ENCODE measurements at regions not wholly inside any gene's neighbourhood (a gene's known extent, or its start where the extent isn't known, plus 50 kb on each side); places are given as distances from the start of the nearest gene placed in this dataset.
A peak's percentile ranks its signal among the peaks of the same experiment; 100 is the strongest.
"Not testable (repeated sequence)": the region's sequence is repeated elsewhere in the genome, so short reads cannot be mapped to it uniquely, and the experiment has no call there.

DNA sequence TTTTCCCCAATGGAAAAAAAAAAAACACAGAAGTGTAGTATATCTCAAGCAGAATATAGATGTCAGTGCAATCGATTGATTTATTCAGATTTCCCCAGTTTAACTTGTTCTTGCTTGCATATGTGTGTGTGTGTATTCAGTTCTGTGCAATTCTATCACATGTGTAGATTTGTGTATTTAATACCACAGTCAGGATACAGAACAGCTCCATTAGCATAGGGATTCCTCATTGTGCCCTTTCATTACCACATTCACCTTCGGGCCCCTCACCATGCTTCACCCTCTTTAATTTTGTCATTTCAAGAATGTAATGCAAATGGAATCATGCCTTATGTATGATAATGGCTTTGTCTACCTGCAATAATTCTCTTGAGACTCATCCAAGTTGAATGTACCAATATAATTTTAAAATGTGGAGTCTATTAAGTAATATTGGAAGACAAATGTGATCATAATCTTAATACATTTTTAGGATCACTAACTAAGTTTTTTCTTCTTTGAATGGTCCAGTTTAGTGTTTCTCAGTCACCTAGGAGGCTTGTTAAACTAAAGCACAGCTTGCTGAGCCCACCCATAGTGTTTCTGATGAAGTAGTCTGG, 187.9 kb downstream of the TENT5A start:
- DNase-seq: no peak

GRCh38 chr6:81562169-81562568, 190.3 kb downstream of the TENT5A start:
- no peak for DNase-seq

DNA sequence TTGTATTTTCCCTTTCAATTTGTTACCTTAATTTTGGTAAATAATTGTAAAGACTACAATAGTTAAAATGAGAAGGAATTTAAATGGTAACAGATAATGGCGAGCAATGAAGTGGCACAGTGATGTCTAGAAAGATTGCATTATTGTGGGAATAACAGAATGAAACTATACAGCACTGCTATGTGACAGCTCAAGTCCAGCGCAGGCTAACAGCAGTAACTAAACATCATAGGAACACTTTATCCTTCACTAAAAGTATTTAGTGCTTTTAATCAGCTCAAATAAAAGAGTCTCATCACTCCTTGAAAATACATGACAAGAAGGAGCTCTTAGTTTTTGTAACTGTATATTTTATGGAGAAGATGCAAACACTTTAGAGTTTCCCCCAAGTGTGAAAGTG, 190.8 kb downstream of the TENT5A start:
- DNase-seq: no peak

DNA sequence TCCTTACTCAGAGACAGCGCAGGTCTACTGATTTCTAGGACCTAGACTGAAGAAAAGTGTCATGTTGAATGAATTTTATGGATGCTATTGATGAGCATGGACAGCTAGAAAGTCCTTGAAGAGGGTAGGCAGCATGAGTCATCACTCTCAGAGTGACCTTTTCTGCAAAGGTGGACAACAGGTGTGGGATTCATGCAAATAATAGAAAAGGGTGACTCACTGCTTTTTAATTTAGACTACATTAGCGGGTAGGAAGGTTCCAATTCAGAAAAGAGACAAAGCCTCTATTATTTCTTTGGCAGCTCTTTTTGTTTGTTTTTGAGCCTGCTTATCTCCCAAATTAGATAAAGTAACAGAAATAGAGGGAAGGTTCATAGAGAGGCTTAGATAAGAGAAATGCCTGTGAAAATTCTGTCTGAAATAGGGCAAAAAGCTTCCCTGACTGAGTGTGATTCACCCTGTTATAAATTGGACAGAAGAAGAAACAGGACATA, 191.4 kb downstream of the TENT5A start:
- no peak for DNase-seq

DNA sequence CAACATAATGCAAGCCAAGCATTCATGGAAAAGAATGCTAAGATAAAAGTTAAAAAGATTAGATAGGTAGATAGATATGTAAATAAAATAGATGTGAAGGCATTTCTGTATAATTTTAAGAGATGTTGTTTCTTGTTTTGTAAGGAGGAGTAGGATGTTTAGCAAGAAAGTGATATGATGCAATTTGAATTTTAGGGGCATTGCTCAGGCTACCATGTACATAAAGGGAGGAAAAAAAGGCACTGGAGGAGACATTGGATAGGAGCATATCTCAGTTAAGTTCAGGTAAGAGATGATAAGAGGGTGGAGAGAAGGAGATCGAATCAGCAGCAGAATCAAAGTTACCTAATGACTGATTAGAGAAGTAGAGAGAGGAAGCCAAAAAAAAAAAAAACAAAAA, 194.7 kb downstream of the TENT5A start:
- no peak for DNase-seq

DNA sequence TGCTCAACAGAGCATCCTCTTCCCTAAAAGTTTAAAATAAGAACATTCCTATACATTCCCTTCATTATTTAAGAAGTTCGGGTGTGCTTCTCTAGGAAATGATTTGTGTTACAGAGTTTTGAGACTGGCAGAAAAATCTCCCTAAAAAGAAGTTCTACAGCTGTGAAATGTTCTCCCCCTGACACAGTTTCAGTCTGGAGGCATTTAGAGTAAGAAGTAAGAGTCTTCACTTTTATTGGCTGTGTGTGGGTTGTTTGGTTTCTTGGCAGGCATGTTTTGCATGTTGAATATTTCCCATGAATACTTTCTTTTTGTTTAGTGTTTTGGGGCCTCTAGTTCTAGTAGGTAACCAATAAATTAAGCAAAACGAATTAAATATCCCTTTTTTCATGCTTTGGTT, 195.9 kb downstream of the TENT5A start:
- peak in 3 of 58 donors; percentile 1 to 29 (median 2) for DNase-seq

- no peak for DNase-seq
Observed at GRCh38 chr6:81553216-81553615, 199.3 kb downstream of the TENT5A start.

DNA sequence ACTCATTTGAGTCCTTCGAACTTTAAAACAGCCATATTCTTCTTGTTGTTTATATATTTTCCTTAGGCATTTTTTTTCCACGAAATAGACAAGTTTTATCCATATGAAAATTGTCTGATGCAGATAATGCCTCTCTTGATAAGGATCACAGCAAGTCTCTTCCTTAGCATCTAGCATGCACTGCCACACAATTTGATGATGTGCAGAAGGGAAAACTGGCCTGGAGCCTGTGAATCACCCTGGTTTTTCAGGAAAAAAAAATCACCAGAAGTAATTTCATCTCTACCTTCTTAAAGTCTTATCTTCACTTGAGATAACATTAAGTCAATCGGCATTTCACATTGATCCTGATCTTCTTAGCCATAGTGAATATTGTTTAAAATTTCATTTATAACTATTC, 199.8 kb downstream of the TENT5A start:
- no peak for DNase-seq

DNA sequence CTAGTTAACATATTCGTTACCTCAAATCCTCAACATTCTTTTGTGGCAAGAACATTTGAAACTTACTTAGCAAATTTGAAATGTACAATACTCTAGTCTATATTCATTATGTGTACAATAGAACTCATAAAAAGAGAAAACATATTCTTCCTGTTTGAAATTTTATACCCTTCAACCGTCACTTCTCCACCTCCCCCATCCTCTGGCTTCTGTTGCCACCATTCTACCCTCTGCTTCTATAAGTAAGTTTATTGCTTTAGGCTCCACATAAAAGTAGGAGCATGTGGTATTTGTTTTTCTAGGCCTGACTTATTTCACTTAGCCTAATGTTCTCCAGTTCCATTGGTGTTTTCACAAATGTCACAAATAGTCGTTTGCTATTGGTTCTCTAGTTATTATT, 205.3 kb downstream of the TENT5A start:
- no peak for DNase-seq

DNA sequence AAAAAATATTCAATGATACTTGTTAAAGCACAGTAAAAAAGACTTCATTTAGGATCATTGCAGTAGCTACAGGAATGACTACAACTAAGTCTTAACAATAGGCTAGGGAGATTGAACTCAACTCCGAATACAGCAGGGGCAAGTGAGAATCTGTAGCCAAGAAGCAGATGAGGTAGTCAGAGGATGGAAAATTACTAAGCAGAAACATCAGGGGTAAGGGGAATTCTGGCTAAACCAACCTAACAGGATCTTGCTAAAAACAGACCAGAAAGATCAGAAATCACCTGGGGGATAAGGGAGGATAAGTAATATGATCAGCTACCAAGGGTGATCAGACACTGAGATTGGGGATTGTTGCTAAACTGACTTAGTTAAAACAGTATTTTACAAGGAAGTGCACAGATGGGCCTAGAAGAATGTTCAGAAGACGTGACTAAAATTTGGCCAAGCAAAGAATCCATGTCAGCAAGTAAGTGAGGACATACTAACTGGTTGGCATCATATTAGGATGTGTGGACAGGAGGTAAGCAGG, 217.5 kb downstream of the TENT5A start:
- no peak for DNase-seq

GRCh38 chr6:81531869-81532561, 220.5 kb downstream of the TENT5A start:
- DNase-seq: no peak

- no peak for DNase-seq
Observed at GRCh38 chr6:81517455-81517854, 235.0 kb downstream of the TENT5A start.

DNA sequence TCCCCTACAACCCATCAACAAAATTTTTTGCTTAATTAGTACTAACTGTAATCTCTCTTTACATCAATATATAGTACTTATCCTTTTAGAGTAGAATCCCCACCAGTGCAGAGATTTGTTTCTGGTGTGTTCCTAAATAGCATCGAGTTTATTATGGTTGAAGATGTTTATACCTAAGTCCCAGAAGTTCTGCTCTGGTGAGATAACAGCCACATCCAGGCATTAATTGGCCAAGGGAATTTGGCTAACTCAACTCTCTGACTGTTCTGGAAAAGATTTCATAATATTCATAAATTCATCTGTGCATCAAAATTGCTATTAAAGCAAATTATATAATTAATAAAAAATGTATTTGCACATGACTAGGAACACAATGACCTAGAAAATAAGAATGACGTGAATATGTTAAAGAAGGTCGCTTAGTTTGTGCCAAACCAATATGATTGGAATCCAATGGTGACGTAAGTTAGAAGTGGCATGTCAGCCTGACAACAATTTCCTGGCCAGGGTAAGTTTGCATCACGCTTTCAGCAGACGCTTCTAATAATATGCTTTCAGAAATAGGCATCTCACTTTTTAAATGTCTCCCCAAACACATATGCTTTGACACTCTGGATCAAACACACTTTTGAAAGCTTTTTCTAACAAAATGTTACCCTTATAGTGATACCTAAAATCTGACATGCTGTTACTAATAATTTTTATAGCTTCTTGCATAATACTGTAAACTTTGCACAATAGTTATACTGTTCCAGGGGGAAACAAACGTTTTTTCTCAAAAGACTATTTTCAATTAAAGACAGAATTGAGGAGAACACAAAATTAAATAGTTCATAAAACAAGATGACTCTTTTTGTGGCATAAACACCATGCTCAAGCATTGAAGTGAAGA, 236.7 kb downstream of the TENT5A start:
- no peak for DNase-seq

DNA sequence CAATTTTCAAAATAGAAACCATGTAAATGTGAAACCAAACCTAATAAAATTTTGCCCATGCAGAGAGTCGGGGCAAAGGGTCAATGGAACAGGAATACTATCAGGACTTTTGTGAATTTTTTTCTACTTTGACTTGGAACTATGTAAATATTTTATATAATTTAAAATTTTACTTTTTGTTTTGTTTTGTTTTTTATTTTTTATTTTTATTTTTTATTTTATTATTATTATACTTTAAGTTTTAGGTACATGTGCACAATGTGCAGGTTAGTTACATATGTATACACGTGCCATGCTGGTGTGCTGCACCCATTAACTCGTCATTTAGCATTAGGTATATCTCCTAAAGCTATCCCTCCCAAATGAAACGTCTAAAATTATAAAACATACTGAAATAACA, 238.3 kb downstream of the TENT5A start:
- not testable (repeated sequence) for DNase-seq

GRCh38 chr6:81511423-81511822, 241.1 kb downstream of the TENT5A start:
- DNase-seq: no peak

DNA sequence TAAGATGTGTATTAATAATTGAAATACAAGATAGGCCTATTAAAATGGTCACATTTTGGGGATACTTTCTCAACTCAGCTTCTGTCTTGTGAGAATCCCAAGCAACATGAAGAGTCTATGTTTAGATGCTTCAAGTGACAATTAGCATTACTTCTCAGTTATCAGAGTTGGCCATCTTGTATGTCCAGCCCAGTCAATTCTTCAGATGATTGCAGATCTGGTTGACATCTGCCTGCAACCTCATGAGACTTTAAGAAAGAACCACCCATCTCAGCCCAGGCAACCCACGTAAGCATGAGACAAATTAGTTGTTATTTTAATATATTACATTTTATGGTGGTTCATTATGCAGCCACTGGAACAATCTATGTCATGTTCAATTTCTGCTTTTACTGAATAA, 256.5 kb downstream of the TENT5A start:
- no peak for DNase-seq

GRCh38 chr6:81491454-81492101, 260.9 kb downstream of the TENT5A start:
- no peak for DNase-seq

- DNase-seq: peak in 50 of 58 donors; percentile 1 to 86 (median 41)
Observed at GRCh38 chr6:81487489-81487888, 265.0 kb downstream of the TENT5A start.

- no peak for DNase-seq
Observed at GRCh38 chr6:81486234-81486633, 266.2 kb downstream of the TENT5A start.

DNA sequence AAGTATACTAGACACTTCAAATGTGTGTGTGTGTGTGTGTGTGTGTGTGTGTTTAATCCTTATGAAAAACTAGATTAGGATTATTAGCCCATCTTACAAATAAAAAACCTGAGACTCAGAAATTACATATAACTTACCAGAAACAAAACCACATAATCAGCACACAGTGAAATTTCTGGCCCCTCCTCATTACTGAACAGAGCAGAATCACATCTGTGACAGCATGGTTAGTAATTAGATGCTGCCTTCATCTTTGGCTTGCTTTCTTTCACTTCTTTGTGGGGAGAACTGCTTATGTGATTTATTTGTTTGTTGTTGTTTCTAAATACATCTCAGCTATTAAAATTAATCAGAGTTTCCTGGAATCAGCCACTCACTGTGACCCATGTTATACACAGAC, 267.1 kb downstream of the TENT5A start:
- DNase-seq: peak in 1 of 58 donors; percentile 1

- DNase-seq: no peak
Observed at GRCh38 chr6:81484251-81484650, 268.2 kb downstream of the TENT5A start.

Data from anterior cingulate cortex (tissue), 58 donors.